Rectal smooth muscle tissue (tissue), 1 donor: ENCODE measurements at regions not wholly inside any gene's neighbourhood (a gene's known extent, or its start where the extent isn't known, plus 50 kb on each side); places are given as distances from the start of the nearest gene placed in this dataset.
"Not testable (repeated sequence)": the region's sequence is repeated elsewhere in the genome, so short reads cannot be mapped to it uniquely, and the experiment has no call there.

Experiments used
- H3K27ac ChIP-seq: one replicate; pipeline ENCODE4 v1.7.0; 2013; ENCODE audit warnings: low read depth, low read length, inconsistent platforms
- H3K27me3 ChIP-seq: one replicate; pipeline ENCODE4 v1.7.0; 2013; ENCODE audit warnings: low read length; ENCODE audit not compliant: control insufficient read depth, insufficient read depth
- H3K36me3 ChIP-seq: one replicate; pipeline ENCODE4 v1.7.0; 2013; ENCODE audit warnings: low read length; ENCODE audit not compliant: control insufficient read depth, insufficient read depth
- H3K4me1 ChIP-seq: one replicate; pipeline ENCODE4 v1.7.0; 2013; ENCODE audit warnings: low read length; ENCODE audit not compliant: control insufficient read depth, insufficient read depth
- H3K4me3 ChIP-seq: one replicate; pipeline ENCODE4 v1.7.0; 2013; ENCODE audit warnings: low read length
- H3K9ac ChIP-seq: one replicate; pipeline ENCODE4 v1.7.0; 2013; ENCODE audit warnings: low read length

DNA sequence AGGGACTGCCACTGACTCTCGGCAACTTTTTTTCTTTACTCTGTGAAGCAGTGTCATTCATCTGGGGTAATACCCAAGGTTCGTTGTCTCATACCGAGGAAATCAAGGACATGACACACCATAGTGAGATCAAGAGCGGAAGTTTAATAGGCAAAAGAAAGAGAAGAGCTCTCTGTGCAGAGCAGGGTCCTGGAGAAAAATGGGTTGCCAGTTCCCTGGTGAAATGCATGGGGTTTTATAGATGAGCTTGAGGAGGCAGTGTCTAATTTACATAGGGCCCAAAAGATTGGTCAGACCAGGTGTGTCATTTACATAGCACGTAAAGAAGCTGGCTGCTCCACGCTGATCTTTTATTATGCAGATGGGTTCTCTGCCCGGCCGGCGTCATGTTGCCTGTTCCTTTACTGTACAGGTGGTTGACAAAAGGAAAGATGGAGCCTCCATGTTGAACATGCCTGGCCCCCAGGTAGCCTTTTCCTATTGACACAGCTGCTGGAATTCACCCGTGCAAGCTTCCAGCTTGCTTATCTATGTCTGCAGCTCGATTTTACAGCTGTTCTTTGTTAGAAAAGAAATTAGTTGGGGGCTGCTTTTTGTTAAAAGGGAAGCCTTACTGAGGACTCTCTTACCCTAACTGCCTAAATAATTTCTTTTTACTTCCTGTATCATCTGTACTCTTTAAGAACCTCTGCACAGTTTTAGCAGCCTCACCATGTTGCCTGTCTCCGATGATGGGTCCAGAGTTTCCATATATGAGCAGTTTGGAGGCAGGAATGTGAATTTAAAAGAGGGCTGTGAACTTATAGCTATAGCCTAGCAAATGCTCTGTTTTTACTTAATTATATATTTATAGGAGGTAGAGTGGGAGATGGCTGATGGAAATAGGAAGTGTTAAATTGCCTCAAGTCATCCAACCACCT lies 98.0 kb upstream of the DIAPH3 start:
- Histone ChIP-seq H3K27me3 (no peaks in the 10 kb centered on the region), H3K4me1 (no peaks in the 10 kb centered on the region), H3K9ac (no peak overlapping the region), H3K27ac (no peak overlapping the region), H3K36me3 (no peaks in the 10 kb centered on the region), H3K4me3 (no peak overlapping the region)

- Histone ChIP-seq H3K9ac (no peak overlapping the region), H3K4me3 (no peak overlapping the region), H3K27ac (no peak overlapping the region)
Observed at GRCh38 chr13:60265566-60265965, 101.8 kb upstream of the DIAPH3 start.

GRCh38 chr13:60267498-60268202 lies 103.9 kb upstream of the DIAPH3 start:
- Histone ChIP-seq H3K9ac (no peak overlapping the region), H3K4me1 (no peaks in the 10 kb centered on the region), H3K36me3 (no peaks in the 10 kb centered on the region)

More at GRCh38 chr13:60265566-60265965, 101.8 kb upstream of the DIAPH3 start:
- Histone ChIP-seq H3K27me3 (no peaks in the 10 kb centered on the region), H3K4me1 (no peaks in the 10 kb centered on the region), H3K36me3 (no peaks in the 10 kb centered on the region)

DNA sequence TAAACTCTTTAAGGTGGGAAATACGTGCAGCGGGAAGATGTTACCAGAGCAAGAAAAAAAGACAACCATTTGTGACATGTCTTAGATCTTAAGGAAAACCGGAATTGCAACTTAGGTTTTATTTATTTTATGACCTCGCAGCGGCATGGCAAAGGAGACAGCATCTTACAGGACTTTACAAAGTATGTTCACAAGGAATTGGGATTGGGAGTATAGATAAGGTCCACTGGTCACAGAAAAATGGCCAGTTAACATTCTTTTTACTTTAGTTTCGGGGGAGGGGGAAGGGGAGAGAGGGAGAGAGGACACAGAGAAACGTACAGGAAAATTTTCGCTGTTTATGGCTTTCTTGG lies 104.5 kb upstream of the DIAPH3 start:
- Histone ChIP-seq H3K27me3 (no peaks in the 10 kb centered on the region), H3K9ac (no peak overlapping the region), H3K27ac (no peak overlapping the region), H3K4me3 (peak overlapping the region; percentile 63), H3K36me3 (no peaks in the 10 kb centered on the region), H3K4me1 (no peaks in the 10 kb centered on the region)

More at GRCh38 chr13:60267498-60268202, 103.9 kb upstream of the DIAPH3 start:
- Histone ChIP-seq H3K27ac (no peak overlapping the region), H3K27me3 (no peaks in the 10 kb centered on the region), H3K4me3 (peak overlapping the region; percentile 63)

DNA sequence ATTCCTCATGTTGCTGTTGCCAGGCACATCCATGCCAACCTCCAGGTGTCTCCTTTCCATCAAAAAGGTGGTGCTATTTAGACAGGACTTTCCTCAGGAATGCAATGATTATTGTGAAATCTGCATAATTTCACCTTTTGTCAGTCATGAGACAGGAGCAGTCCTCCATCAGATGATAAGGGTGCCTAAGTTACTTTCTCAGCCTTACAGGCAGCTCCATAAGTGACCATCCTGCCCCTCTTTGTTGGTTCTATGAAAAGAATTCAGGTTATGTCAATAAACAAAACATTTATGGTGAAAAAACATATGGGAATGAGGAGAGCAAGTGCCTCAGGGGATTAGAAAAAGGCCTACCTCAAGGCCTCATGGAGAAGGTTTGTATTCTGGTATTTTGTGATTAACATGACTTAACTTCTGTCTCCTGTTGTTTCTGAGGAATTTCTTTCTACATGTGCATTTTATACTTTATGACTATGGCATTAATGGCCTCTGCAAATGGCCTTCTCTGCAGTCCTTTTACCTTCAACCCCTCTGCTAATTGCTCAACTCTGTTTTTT lies 110.3 kb upstream of the DIAPH3 start:
- H3K36me3 ChIP-seq = no peaks in the 10 kb centered on the region
- no peak overlapping the region for H3K4me3 ChIP-seq
- no peak overlapping the region for H3K9ac ChIP-seq
- H3K27me3 ChIP-seq = no peaks in the 10 kb centered on the region
- H3K4me1 ChIP-seq = no peaks in the 10 kb centered on the region
- no peak overlapping the region for H3K27ac ChIP-seq

DNA sequence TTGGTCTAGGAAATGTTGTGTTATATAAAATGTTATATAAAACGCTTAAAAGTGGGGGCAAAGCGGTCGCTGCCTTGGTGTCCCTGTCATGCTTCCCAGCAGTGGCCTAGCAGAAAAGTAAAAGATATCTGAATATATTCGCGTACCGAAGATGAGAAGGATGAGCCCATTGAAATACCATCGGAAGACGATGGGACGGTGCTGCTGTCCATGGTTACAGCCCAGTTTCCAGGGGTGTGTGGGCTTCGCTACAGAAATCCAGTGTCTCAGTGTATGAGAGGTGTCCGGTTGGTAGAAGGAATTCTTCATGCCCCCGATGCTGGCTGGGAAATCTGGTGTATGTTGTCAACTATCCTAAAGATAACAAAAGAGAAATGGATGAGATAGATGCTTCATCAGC lies 110.9 kb upstream of the DIAPH3 start:
- no peaks in the 10 kb centered on the region for H3K36me3 ChIP-seq

GRCh38 chr13:60275208-60275607 lies 111.5 kb upstream of the DIAPH3 start:
- Histone ChIP-seq H3K27ac (no peak overlapping the region), H3K4me1 (no peaks in the 10 kb centered on the region), H3K27me3 (no peaks in the 10 kb centered on the region), H3K36me3 (no peaks in the 10 kb centered on the region), H3K4me3 (no peak overlapping the region), H3K9ac (no peak overlapping the region)

More for the DNA sequence above, 110.9 kb upstream of the DIAPH3 start:
- H3K27ac ChIP-seq = no peak overlapping the region
- no peaks in the 10 kb centered on the region for H3K4me1 ChIP-seq
- no peak overlapping the region for H3K9ac ChIP-seq
- no peaks in the 10 kb centered on the region for H3K27me3 ChIP-seq
- no peak overlapping the region for H3K4me3 ChIP-seq

DNA sequence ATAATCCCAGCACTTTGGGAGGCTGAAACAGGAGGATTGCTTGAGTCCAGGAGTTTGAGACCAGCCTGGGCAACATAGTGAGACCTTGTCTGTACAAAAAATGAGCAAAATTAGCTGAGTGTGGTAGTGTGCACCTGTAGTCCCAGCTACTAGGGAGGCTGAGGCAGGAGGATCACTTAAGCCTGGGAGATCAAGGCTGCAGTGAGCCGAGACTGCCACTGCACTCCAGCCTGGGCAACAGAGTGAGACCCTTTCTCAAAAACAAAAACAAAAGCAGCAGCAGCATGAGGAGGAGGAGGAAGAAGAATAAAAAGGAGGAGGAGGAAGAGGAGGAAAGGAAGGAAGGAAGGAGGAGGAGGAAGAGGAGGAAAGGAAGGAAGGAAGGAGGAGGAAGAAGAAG lies 116.5 kb upstream of the TDRD3 start:
- H3K4me3 ChIP-seq, H3K27ac ChIP-seq, H3K4me1 ChIP-seq, H3K27me3 ChIP-seq, H3K36me3 ChIP-seq, H3K9ac ChIP-seq: not testable (repeated sequence)

DNA sequence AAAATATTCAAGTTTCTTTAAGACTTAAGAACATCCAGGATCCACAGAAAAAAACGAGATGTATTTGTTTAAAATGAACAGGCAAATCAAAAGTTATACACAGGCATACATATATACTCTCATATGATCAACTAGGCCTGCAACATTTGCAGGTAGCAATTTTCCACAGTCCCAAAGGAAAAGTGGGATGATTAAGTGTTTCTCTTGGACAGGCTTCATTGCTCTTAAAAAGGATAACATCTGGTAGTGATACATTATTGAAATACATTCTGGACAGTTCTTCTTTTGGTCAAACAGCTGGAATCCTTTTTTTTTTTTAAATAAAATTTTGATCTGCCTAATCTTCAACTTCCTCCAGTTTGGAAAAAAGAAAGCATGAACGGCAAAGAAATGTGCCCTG lies 114.8 kb upstream of the TDRD3 start:
- no peak overlapping the region for H3K4me3 ChIP-seq
- no peaks in the 10 kb centered on the region for H3K36me3 ChIP-seq
- H3K4me1 ChIP-seq = no peaks in the 10 kb centered on the region
- H3K9ac ChIP-seq = no peak overlapping the region
- H3K27ac ChIP-seq = no peak overlapping the region
- H3K27me3 ChIP-seq = no peaks in the 10 kb centered on the region

- Histone ChIP-seq H3K9ac (no peak overlapping the region), H3K4me3 (no peak overlapping the region), H3K4me1 (no peaks in the 10 kb centered on the region), H3K36me3 (no peaks in the 10 kb centered on the region), H3K27me3 (no peaks in the 10 kb centered on the region), H3K27ac (no peak overlapping the region)
Observed at GRCh38 chr13:60282708-60283107, 114.3 kb upstream of the TDRD3 start.

- H3K9ac ChIP-seq = no peak overlapping the region
- no peak overlapping the region for H3K27ac ChIP-seq
- H3K36me3 ChIP-seq = no peaks in the 10 kb centered on the region
Observed at GRCh38 chr13:60286707-60287106, 110.3 kb upstream of the TDRD3 start.

DNA sequence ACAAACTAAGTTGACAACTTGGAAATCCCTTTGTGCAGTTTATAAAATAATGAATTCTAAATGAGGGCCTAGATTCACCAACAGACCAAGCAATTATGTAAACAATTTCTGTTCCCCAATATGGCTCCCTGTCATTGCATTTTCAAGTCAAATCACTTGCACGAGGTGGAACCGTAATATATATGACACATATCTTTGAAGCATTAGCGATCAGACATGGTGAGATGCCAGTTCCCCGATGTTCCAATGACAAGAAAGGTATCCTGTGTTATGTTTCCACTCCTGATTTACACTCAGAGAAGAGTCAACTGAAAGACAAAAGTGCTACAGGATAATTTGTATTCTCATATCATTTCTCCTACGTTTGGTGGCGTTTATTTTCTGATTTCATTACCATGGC lies 108.5 kb upstream of the TDRD3 start:
- no peaks in the 10 kb centered on the region for H3K4me1 ChIP-seq
- H3K27ac ChIP-seq = no peak overlapping the region
- no peak overlapping the region for H3K4me3 ChIP-seq
- no peaks in the 10 kb centered on the region for H3K36me3 ChIP-seq
- H3K27me3 ChIP-seq = no peaks in the 10 kb centered on the region
- no peak overlapping the region for H3K9ac ChIP-seq

More at GRCh38 chr13:60286707-60287106, 110.3 kb upstream of the TDRD3 start:
- Histone ChIP-seq H3K27me3 (no peaks in the 10 kb centered on the region), H3K4me3 (no peak overlapping the region), H3K4me1 (no peaks in the 10 kb centered on the region)
